ENCODE measurements at regions not wholly inside any gene's neighbourhood (a gene's known extent, or its start where the extent isn't known, plus 50 kb on each side); places are given as distances from the start of the nearest gene placed in this dataset.
"Not testable (repeated sequence)": the region's sequence is repeated elsewhere in the genome, so short reads cannot be mapped to it uniquely, and the experiment has no call there.

DNA sequence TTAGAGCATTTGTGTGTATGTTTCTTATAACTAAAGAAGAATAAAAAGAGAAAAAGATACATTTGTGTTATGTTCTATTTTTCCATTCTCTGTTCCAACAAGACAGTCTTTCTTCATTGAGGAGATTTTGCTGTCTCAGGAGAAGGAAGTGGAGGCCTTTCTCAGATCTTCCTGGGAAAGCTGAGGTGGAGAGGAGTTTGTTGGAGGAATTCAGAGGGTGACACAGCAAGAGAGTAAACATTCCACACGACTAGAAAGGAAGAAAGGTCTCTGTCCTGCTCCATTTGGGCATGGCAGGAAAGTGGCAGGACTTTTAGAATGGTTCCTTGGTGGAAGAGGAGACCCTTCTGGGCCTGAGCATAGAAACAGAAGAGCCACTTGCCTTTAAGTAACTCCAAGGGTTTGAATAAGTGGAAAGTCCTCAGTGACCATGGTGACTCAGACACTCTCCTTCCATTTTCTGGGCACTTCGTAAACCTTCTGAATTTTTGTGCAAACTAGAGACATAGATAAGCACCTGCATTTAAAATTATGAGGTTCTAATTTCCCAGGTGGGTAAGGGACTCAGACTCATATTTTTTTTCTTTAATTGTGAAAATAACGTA lies 52.3 kb upstream of the COL5A2 start:
- H3K27ac ChIP-seq (ENCODE audit: low read depth, low read length) = no peak overlapping the region
- no peaks in the 10 kb centered on the region for H3K27me3 ChIP-seq (ENCODE audit: control insufficient read depth, insufficient read depth, low read length)
- no peaks in the 10 kb centered on the region for H3K36me3 ChIP-seq (ENCODE audit: control insufficient read depth, insufficient read depth, low read length)
- WGBS (ENCODE audit: insufficient coverage) = 94% methylated on average over 2 of the region's 3 CpGs
- H3K4me1 ChIP-seq (ENCODE audit: control insufficient read depth, insufficient read depth, low read length) = no peaks in the 10 kb centered on the region
- DNase-seq (ENCODE audit: low read depth in 4 of 6, low spot score in 6 of 6) = no peak
- H3K4me3 ChIP-seq (ENCODE audit: low read depth, low read length) = no peak overlapping the region
- H3K9me3 ChIP-seq (ENCODE audit: control insufficient read depth, insufficient read depth, low read length) = no peaks in the 10 kb centered on the region

DNA sequence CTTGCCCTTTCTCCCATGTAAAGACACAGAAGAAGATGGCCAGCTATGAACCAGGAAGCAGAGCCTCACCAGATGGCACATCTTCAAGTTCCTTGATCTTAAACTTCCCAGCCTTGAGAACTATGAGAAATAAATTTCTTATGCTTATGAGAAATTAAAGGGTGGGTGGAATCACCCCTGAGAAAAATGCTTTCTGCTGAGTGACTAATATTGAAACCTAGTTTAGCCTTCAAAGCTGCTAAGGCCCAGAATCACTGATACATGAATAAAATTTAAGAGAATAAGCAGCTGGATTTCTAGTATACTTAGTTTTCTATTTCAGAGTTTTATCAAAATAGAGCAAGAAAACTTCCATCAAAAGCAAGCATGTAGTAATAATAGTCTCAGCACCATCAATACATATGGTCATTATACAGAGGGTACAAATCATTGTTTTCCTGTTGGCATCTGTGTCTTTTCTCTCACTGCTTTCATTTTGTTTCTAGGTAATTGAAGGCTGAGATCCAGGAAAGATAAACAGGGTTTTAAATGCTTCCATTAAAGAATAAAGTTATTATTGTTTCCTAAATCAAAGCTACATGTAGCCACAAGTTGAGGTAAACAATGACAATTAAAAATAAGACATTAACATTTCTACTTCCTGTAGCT lies 53.3 kb upstream of the COL5A2 start:
- DNase-seq (ENCODE audit: low read depth in 4 of 6, low spot score in 6 of 6) = no peak
- H3K27me3 ChIP-seq (ENCODE audit: control insufficient read depth, insufficient read depth, low read length) = no peaks in the 10 kb centered on the region
- H3K27ac ChIP-seq (ENCODE audit: low read depth, low read length) = no peak overlapping the region
- no peaks in the 10 kb centered on the region for H3K36me3 ChIP-seq (ENCODE audit: control insufficient read depth, insufficient read depth, low read length)
- H3K4me3 ChIP-seq (ENCODE audit: low read depth, low read length) = no peak overlapping the region
- H3K4me1 ChIP-seq (ENCODE audit: control insufficient read depth, insufficient read depth, low read length) = no peaks in the 10 kb centered on the region
- no peaks in the 10 kb centered on the region for H3K9me3 ChIP-seq (ENCODE audit: control insufficient read depth, insufficient read depth, low read length)

DNA sequence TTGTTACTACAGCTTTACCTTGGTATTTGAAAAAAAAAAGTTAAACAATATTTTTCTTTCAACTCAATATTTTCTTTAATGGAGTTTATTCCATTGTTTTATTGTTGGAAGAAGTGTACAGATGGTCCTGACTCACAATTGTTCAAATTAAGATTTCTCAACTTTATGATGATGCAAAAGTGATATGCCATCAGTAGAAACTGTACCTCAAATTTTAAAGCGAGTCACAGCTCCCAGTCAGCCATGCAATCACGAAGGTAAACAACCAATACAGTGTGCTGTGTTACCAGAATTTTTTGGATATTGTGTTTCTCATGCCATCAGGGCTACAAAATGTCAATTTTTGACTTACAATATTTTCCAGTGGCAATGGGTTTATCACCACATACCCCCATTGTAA lies 54.0 kb upstream of the COL5A2 start:
- Histone ChIP-seq H3K9me3 (ENCODE audit: control insufficient read depth, insufficient read depth, low read length) (no peaks in the 10 kb centered on the region), H3K36me3 (ENCODE audit: control insufficient read depth, insufficient read depth, low read length) (no peaks in the 10 kb centered on the region), H3K4me1 (ENCODE audit: control insufficient read depth, insufficient read depth, low read length) (no peaks in the 10 kb centered on the region), H3K27me3 (ENCODE audit: control insufficient read depth, insufficient read depth, low read length) (no peaks in the 10 kb centered on the region), H3K27ac (ENCODE audit: low read depth, low read length) (no peak overlapping the region), H3K4me3 (ENCODE audit: low read depth, low read length) (no peak overlapping the region)
- DNase-seq (ENCODE audit: low read depth in 4 of 6, low spot score in 6 of 6) = no peak
- WGBS (ENCODE audit: insufficient coverage) = no CpG with 5 or more reads among the region's 2 CpGs

DNA sequence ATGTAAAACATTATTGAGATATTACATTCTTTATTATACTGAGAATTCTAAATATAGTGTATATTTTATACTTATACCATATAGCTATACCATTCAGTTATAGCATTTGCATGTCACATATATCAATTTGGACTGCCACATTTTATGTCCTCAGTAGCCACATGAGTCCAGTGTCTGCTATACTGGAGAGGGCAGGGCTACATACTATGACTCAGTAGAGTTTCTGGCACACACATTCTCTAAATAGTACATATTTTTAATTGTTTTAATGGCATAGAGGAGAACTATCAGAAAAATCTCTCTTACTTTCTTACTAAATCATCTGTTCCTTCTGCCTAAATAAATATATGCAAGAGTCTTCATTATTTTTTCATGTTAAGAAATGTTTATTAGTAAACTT lies 55.4 kb upstream of the COL5A2 start:
- Histone ChIP-seq H3K9me3 (ENCODE audit: control insufficient read depth, insufficient read depth, low read length) (no peaks in the 10 kb centered on the region), H3K4me1 (ENCODE audit: control insufficient read depth, insufficient read depth, low read length) (no peaks in the 10 kb centered on the region), H3K36me3 (ENCODE audit: control insufficient read depth, insufficient read depth, low read length) (no peaks in the 10 kb centered on the region), H3K4me3 (ENCODE audit: low read depth, low read length) (no peak overlapping the region), H3K27me3 (ENCODE audit: control insufficient read depth, insufficient read depth, low read length) (no peaks in the 10 kb centered on the region), H3K27ac (ENCODE audit: low read depth, low read length) (no peak overlapping the region)
- no peak for DNase-seq (ENCODE audit: low read depth in 4 of 6, low spot score in 6 of 6)

DNA sequence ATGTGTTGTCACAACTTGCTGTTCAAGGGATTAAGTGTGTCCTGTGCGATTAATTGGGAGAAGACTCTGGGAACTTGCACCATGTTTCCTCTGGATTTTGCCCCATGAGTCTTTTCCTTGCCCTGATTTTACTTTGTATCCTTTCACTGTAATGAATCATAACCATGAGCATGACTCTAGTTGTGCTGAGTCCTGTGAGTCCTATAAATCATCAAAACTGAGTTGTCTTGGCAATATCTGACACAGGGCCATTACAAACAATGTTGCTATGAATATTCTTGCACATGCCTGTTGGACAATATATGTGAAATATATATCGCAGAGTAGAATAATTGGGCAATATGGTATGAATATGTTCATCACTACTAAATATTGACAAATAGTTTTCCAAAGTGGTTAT lies 56.5 kb upstream of the COL5A2 start:
- H3K4me1 ChIP-seq (ENCODE audit: control insufficient read depth, insufficient read depth, low read length) = no peaks in the 10 kb centered on the region
- no peaks in the 10 kb centered on the region for H3K27me3 ChIP-seq (ENCODE audit: control insufficient read depth, insufficient read depth, low read length)
- DNase-seq (ENCODE audit: low read depth in 4 of 6, low spot score in 6 of 6) = no peak
- 90% methylated on average over 1 of the region's 2 CpGs for WGBS (ENCODE audit: insufficient coverage)
- no peaks in the 10 kb centered on the region for H3K36me3 ChIP-seq (ENCODE audit: control insufficient read depth, insufficient read depth, low read length)
- H3K4me3 ChIP-seq (ENCODE audit: low read depth, low read length) = no peak overlapping the region
- H3K9me3 ChIP-seq (ENCODE audit: control insufficient read depth, insufficient read depth, low read length) = no peaks in the 10 kb centered on the region
- no peak overlapping the region for H3K27ac ChIP-seq (ENCODE audit: low read depth, low read length)

DNA sequence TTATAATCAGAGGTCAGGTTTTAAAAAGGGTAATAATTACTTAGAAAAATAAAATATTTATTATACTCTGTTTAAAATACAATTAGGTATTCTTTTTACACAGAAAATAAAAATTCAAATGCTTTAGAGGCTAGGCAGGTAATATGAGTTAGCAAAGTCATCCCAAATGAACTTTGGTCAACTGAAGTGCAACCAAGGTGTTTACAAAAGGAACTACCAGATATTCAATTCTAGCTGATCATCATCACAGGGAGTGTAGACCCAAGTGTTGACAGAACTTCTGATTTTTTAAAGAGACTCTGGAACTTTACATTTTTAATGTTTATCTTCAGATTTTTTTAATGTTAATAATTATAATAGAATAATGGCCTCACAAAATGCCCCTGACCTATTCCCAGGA lies 59.3 kb upstream of the COL5A2 start:
- no peaks in the 10 kb centered on the region for H3K36me3 ChIP-seq (ENCODE audit: control insufficient read depth, insufficient read depth, low read length)

DNA sequence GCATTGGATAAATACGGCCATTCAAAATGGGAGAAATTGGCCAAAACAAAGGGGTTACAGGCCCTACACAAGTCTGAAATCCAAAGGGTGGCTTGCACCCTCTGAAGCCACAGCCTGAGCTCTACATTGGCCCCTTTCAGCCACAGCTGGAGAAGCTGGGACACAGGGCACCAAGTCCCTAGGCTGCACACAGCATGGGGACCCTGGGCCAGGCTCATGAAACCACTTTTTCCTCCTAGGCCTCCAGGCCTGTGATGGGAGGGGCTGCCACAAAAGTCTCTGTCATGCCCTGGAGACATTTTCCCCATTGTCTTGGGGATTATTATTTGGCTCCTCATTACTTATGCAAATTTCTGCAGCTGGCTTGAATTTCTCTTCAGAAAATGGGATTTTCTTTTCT lies 64.3 kb upstream of the COL5A2 start:
- WGBS (ENCODE audit: insufficient coverage) = 100% methylated on average over 1 of the region's 1 CpG
- not testable (repeated sequence) for H3K36me3 ChIP-seq (ENCODE audit: control insufficient read depth, insufficient read depth, low read length); H3K4me1 ChIP-seq (ENCODE audit: control insufficient read depth, insufficient read depth, low read length); H3K4me3 ChIP-seq (ENCODE audit: low read depth, low read length); H3K27ac ChIP-seq (ENCODE audit: low read depth, low read length); H3K27me3 ChIP-seq (ENCODE audit: control insufficient read depth, insufficient read depth, low read length); H3K9me3 ChIP-seq (ENCODE audit: control insufficient read depth, insufficient read depth, low read length); DNase-seq (ENCODE audit: low read depth in 4 of 6, low spot score in 6 of 6)

More for the DNA sequence above, 59.3 kb upstream of the COL5A2 start:
- H3K9me3 ChIP-seq (ENCODE audit: control insufficient read depth, insufficient read depth, low read length) = peaks cover 2% of the 10 kb centered on the region
- DNase-seq (ENCODE audit: low read depth in 4 of 6, low spot score in 6 of 6) = no peak
- no peaks in the 10 kb centered on the region for H3K27me3 ChIP-seq (ENCODE audit: control insufficient read depth, insufficient read depth, low read length)
- H3K4me1 ChIP-seq (ENCODE audit: control insufficient read depth, insufficient read depth, low read length) = no peaks in the 10 kb centered on the region
- H3K27ac ChIP-seq (ENCODE audit: low read depth, low read length) = no peak overlapping the region
- no peak overlapping the region for H3K4me3 ChIP-seq (ENCODE audit: low read depth, low read length)

DNA sequence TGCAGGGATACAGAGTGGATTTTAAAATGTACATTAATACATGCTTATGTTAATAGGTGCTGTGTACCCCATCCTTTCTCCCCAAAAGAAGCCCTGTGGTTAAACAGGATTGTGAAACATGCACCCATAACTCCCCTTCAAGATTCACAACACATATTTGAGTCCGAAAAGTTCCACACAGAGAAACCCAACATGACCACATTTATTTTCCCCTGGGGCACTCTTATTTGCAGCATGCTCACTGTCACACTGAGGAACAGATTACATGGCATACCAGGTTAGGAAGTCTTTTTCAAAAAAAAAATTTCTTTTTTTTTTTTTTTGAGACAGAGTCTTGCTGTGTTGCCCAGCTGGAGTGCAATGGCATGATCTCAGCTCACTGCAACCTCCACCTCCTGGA lies 67.7 kb upstream of the COL5A2 start:
- Histone ChIP-seq H3K36me3 (ENCODE audit: control insufficient read depth, insufficient read depth, low read length) (no peaks in the 10 kb centered on the region), H3K9me3 (ENCODE audit: control insufficient read depth, insufficient read depth, low read length) (peaks cover 2% of the 10 kb centered on the region), H3K4me3 (ENCODE audit: low read depth, low read length) (no peak overlapping the region), H3K27ac (ENCODE audit: low read depth, low read length) (no peak overlapping the region), H3K4me1 (ENCODE audit: control insufficient read depth, insufficient read depth, low read length) (no peaks in the 10 kb centered on the region), H3K27me3 (ENCODE audit: control insufficient read depth, insufficient read depth, low read length) (no peaks in the 10 kb centered on the region)
- DNase-seq (ENCODE audit: low read depth in 4 of 6, low spot score in 6 of 6) = no peak
- WGBS (ENCODE audit: insufficient coverage) = 100% methylated on average over 1 of the region's 1 CpG

DNA sequence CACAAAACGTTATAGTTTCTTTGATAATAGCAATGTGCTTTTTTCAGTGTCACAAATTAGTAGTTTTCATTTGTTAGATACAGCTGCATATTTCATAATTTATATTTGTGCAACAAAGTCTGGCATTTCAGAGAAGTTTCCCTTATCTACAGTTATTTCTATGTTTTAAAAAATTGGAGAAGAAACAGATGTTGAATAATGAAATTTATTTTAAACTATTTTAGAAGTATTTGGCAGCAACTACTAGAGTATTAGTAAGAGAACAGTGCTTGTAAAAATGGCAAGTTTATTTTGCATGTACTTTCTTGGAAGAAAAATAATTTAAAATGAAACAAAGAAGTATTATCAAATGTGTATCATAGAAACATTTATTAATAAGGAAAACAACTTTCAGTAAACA lies 68.6 kb upstream of the COL5A2 start:
- H3K36me3 ChIP-seq (ENCODE audit: control insufficient read depth, insufficient read depth, low read length) = no peaks in the 10 kb centered on the region
- WGBS (ENCODE audit: insufficient coverage) = no CpG with 5 or more reads among the region's 1 CpG
- no peak for DNase-seq (ENCODE audit: low read depth in 4 of 6, low spot score in 6 of 6)
- no peaks in the 10 kb centered on the region for H3K4me1 ChIP-seq (ENCODE audit: control insufficient read depth, insufficient read depth, low read length)
- no peak overlapping the region for H3K27ac ChIP-seq (ENCODE audit: low read depth, low read length)
- H3K9me3 ChIP-seq (ENCODE audit: control insufficient read depth, insufficient read depth, low read length) = peaks cover 2% of the 10 kb centered on the region
- H3K4me3 ChIP-seq (ENCODE audit: low read depth, low read length) = no peak overlapping the region
- no peaks in the 10 kb centered on the region for H3K27me3 ChIP-seq (ENCODE audit: control insufficient read depth, insufficient read depth, low read length)

DNA sequence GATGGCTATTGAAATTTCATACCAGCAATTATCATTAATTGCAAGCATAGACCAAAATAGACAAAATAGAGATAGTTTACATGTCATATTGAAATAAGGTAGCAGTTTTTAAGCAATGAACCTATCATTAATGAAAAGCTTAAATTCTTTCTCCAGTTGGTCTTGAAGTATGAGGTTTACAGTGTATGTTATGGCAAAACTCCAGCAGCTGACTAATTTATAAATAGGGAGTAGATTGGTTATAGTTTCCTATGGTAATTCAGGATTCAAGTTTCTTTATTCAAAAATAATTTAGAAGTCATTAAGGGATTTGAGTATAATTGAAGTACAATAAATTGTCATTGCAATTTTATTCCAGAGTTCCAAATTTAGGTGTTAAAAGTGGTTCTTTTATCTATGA lies 69.6 kb upstream of the COL5A2 start:
- Histone ChIP-seq H3K27me3 (ENCODE audit: control insufficient read depth, insufficient read depth, low read length) (no peaks in the 10 kb centered on the region), H3K4me1 (ENCODE audit: control insufficient read depth, insufficient read depth, low read length) (no peaks in the 10 kb centered on the region)

More for the DNA sequence above, 69.6 kb upstream of the COL5A2 start:
- Histone ChIP-seq H3K36me3 (ENCODE audit: control insufficient read depth, insufficient read depth, low read length) (no peaks in the 10 kb centered on the region), H3K4me3 (ENCODE audit: low read depth, low read length) (no peak overlapping the region), H3K9me3 (ENCODE audit: control insufficient read depth, insufficient read depth, low read length) (no peaks in the 10 kb centered on the region), H3K27ac (ENCODE audit: low read depth, low read length) (no peak overlapping the region)
- DNase-seq (ENCODE audit: low read depth in 4 of 6, low spot score in 6 of 6) = no peak

All from spinal cord (tissue), 9 donors.